H1 (cell line): ENCODE measurements at regions not wholly inside any gene's neighbourhood (a gene's known extent, or its start where the extent isn't known, plus 50 kb on each side); places are given as distances from the start of the nearest gene placed in this dataset.

ENCODE experiments used
- CTCF ChIA-PET: fragments of 300-600 bp; sonication (Branson Sonifier 250); formaldehyde crosslinking; loops from one replicate; lab custom pipeline; 2021; ENCODE audit not compliant: partially characterized antibody; lab: Charles Lee
- POLR2A ChIA-PET: fragments of 300-600 bp; sonication (Branson Sonifier 250); formaldehyde crosslinking; loops from one replicate; lab custom pipeline; 2021; ENCODE audit warnings: inconsistent platforms; ENCODE audit not compliant: partially characterized antibody; lab: Charles Lee
- DNase-seq, 2 experiments: peaks; one replicate each; pipeline versions ENCODE4 v3.0.0 to v3.0.0-alpha.2; 2010 to 2022; ENCODE audit warnings: low spot score in 2 of 2, low read depth in 1 of 2, mixed read lengths in 1 of 2
- FAIRE-seq: peaks from 2 replicates; lab custom pipeline; 2011; peaks lifted over from hg19 to GRCh38; lab: Jason Lieb, UNC
- H2AFZ ChIP-seq: 2 replicates; pipeline ENCODE4 v1.8.1; 2012; ENCODE audit warnings: low read length, inconsistent platforms
- H2AK5ac ChIP-seq: 2 replicates; pipeline ENCODE4 v1.6.1; 2013; ENCODE audit warnings: low read depth, low read length
- H2BK120ac ChIP-seq: replicated peaks from 2 replicates; pipeline ENCODE3; 2013; ENCODE audit warnings: low read depth, low read length, inconsistent platforms
- H2BK12ac ChIP-seq: 2 replicates; pipeline ENCODE4 v1.6.1; 2013; ENCODE audit warnings: low read depth, low read length
- H2BK15ac ChIP-seq: 2 replicates; pipeline ENCODE4 v1.6.1; 2013; ENCODE audit warnings: low read length
- H2BK20ac ChIP-seq: 2 replicates; pipeline ENCODE4 v1.6.1; 2013; ENCODE audit warnings: low read length
- H2BK5ac ChIP-seq: 2 replicates; pipeline ENCODE4 v1.6.1; 2013; ENCODE audit warnings: low read depth, low read length
- H3K14ac ChIP-seq: 2 replicates; pipeline ENCODE4 v1.6.1; 2013; ENCODE audit warnings: inconsistent platforms; ENCODE audit not compliant: insufficient read length
- H3K18ac ChIP-seq: 2 replicates; pipeline ENCODE4 v1.6.1; 2013; ENCODE audit warnings: low read length; ENCODE audit errors: extremely low read depth
- H3K23ac ChIP-seq: 2 replicates; pipeline ENCODE4 v1.6.1; 2013; ENCODE audit warnings: inconsistent platforms; ENCODE audit not compliant: insufficient read length
- H3K23me2 ChIP-seq: 2 replicates; pipeline ENCODE4 v1.6.1; 2013; ENCODE audit warnings: low read depth, low read length
- H3K27ac ChIP-seq: 2 replicates; pipeline ENCODE4 v1.6.1; 2011; ENCODE audit warnings: low read depth, low read length, inconsistent platforms
- H3K27me3 ChIP-seq, 4 experiments: replicated peaks in 1 of 4; 1 replicate in 1 of 4; 2 replicates in 3 of 4; pipeline versions ENCODE4 v1.6.1 to v1.8.1; 2011 to 2013; ENCODE audit warnings: low read length in 3 of 4, mild to moderate bottlenecking in 3 of 4, inconsistent platforms in 2 of 4, mixed read lengths in 2 of 4, moderate library complexity in 1 of 4; ENCODE audit not compliant: control insufficient read depth in 3 of 4, insufficient read depth in 3 of 4; ENCODE audit errors: extremely low read depth in 1 of 4
- H3K36me3 ChIP-seq, 4 experiments: 2 replicates each; pipeline versions ENCODE4 v1.6.1 to v1.8.1; 2011 to 2013; ENCODE audit warnings: mild to moderate bottlenecking in 4 of 4, low read length in 3 of 4, moderate library complexity in 2 of 4, control low read depth in 1 of 4, inconsistent platforms in 1 of 4; ENCODE audit not compliant: insufficient read depth in 4 of 4, control insufficient read depth in 2 of 4
- H3K4ac ChIP-seq: replicated peaks from 2 replicates; pipeline ENCODE3; 2013; ENCODE audit warnings: low read length, low read depth, mixed read lengths, inconsistent platforms; ENCODE audit not compliant: insufficient read length
- H3K4me1 ChIP-seq, 4 experiments: replicated peaks in 1 of 4; 1 replicate in 1 of 4; 2 replicates in 3 of 4; pipeline versions ENCODE4 v1.6.1 to v1.8.1; 2011 to 2013; ENCODE audit warnings: low read length in 3 of 4, inconsistent platforms in 2 of 4, mixed read lengths in 1 of 4; ENCODE audit not compliant: insufficient read depth in 4 of 4, control insufficient read depth in 3 of 4
- H3K4me2 ChIP-seq, 2 experiments: 2 replicates each; pipeline versions ENCODE4 v1.6.1 to v1.8.1; 2011 to 2013; ENCODE audit warnings: low read depth in 2 of 2, low read length in 2 of 2, control low read depth in 1 of 2, inconsistent platforms in 1 of 2, mild to moderate bottlenecking in 1 of 2; ENCODE audit not compliant: insufficient read depth in 1 of 2
- H3K4me3 ChIP-seq, 4 experiments: fragments of 200-600, 300-600 bp in 1 of 4; sonication (generic), shearing (Covaris generic), sonication (Bioruptor Twin) in 1 of 4; 2 replicates each; pipeline versions ENCODE4 v1.5.1 to v1.8.1; 2011 to 2016; ENCODE audit warnings: low read length in 4 of 4, low read depth in 3 of 4, control low read depth in 2 of 4, inconsistent platforms in 2 of 4, mild to moderate bottlenecking in 2 of 4, mixed read lengths in 1 of 4, moderate library complexity in 1 of 4; ENCODE audit not compliant: insufficient read depth in 2 of 4; ENCODE audit errors: extremely low read depth in 1 of 4
- H3K56ac ChIP-seq: replicated peaks from 2 replicates; pipeline ENCODE3; 2013; ENCODE audit warnings: low read depth, mild to moderate bottlenecking, mixed read lengths, low read length, inconsistent platforms; ENCODE audit not compliant: insufficient read length
- H3K79me1 ChIP-seq: 2 replicates; pipeline ENCODE4 v1.6.1; 2013; ENCODE audit warnings: low read depth, low read length, control low read depth
- H3K79me2 ChIP-seq, 2 experiments: 2 replicates each; pipeline versions ENCODE4 v1.6.1 to v1.8.1; 2012 to 2013; ENCODE audit warnings: low read length in 2 of 2, mild to moderate bottlenecking in 2 of 2, inconsistent platforms in 1 of 2; ENCODE audit not compliant: insufficient read depth in 2 of 2, control insufficient read depth in 1 of 2
- H3K9ac ChIP-seq, 4 experiments: replicated peaks in 1 of 4; 1 replicate in 1 of 4; 2 replicates in 3 of 4; pipeline versions ENCODE4 v1.6.1 to v1.8.1; 2011 to 2013; ENCODE audit warnings: low read depth in 3 of 4, low read length in 3 of 4, control low read depth in 2 of 4, mild to moderate bottlenecking in 2 of 4, moderate library complexity in 2 of 4, inconsistent platforms in 1 of 4; ENCODE audit errors: extremely low read depth in 1 of 4
- H3K9me3 ChIP-seq, 2 experiments: 2 replicates each; pipeline versions ENCODE4 v1.6.1 to v1.8.1; 2012 to 2013; ENCODE audit warnings: mild to moderate bottlenecking in 2 of 2, moderate library complexity in 2 of 2, control low read depth in 1 of 2, inconsistent platforms in 1 of 2, low read depth in 1 of 2, low read length in 1 of 2, mixed read lengths in 1 of 2; ENCODE audit not compliant: insufficient read depth in 2 of 2
- H4K20me1 ChIP-seq, 2 experiments: replicated peaks in 1 of 2; 2 replicates each; pipeline versions ENCODE3 to v1.8.1; 2011 to 2013; ENCODE audit warnings: inconsistent platforms in 2 of 2, low read length in 2 of 2, mild to moderate bottlenecking in 1 of 2; ENCODE audit not compliant: insufficient read depth in 2 of 2, control insufficient read depth in 1 of 2
- H4K5ac ChIP-seq: 2 replicates; pipeline ENCODE4 v1.6.1; 2013; ENCODE audit warnings: low read length, low read depth, mixed read lengths, inconsistent platforms; ENCODE audit not compliant: insufficient read length
- H4K8ac ChIP-seq: 2 replicates; pipeline ENCODE4 v1.8.0; 2013; ENCODE audit warnings: mild to moderate bottlenecking, moderate library complexity, low read length, inconsistent platforms; ENCODE audit not compliant: insufficient read depth; ENCODE audit errors: extremely low read depth
- H4K91ac ChIP-seq: replicated peaks from 2 replicates; pipeline ENCODE3; 2013; ENCODE audit warnings: low read length, mixed read lengths, inconsistent platforms; ENCODE audit not compliant: insufficient read length
- BACH1 ChIP-seq: IDR thresholded peaks from 2 replicates; pipeline ENCODE4 v1.6.1; 2012; ENCODE audit warnings: low read length, improper control_type of control experiment
- CHD1 ChIP-seq: IDR thresholded peaks from 2 replicates; pipeline ENCODE4 v1.6.1; 2012; ENCODE audit warnings: low read depth, low read length, improper control_type of control experiment
- EP300 ChIP-seq, 2 experiments: IDR thresholded peaks; 1 replicate in 1 of 2; 2 replicates in 1 of 2; pipeline ENCODE4 v1.6.1; 2011 to 2012; ENCODE audit warnings: low read depth in 2 of 2, low read length in 2 of 2, mild to moderate bottlenecking in 2 of 2, borderline replicate concordance in 1 of 2, inconsistent platforms in 1 of 2, moderate library complexity in 1 of 2
- GABPA ChIP-seq: IDR thresholded peaks from 2 replicates; pipeline ENCODE4 v1.6.1; 2011; ENCODE audit warnings: mild to moderate bottlenecking, low read length, moderate library complexity, borderline replicate concordance; ENCODE audit not compliant: insufficient read depth
- MAFK ChIP-seq: IDR thresholded peaks from 2 replicates; pipeline ENCODE4 v1.6.1; 2012; ENCODE audit warnings: low read depth, mild to moderate bottlenecking, improper control_type of control experiment, low read length
- NRF1 ChIP-seq: IDR thresholded peaks from 2 replicates; pipeline ENCODE4 v1.6.1; 2011; ENCODE audit warnings: mild to moderate bottlenecking, low read depth, low read length, improper control_type of control experiment
- POLR2AphosphoS5 ChIP-seq: IDR thresholded peaks from 2 replicates; pipeline ENCODE4 v1.6.1; 2011; ENCODE audit warnings: low read depth, low read length
- SP2 ChIP-seq: IDR thresholded peaks from 2 replicates; pipeline ENCODE4 v1.6.1; 2012; ENCODE audit warnings: mild to moderate bottlenecking, low read length, inconsistent platforms
- TBP ChIP-seq: IDR thresholded peaks from 2 replicates; pipeline ENCODE4 v1.6.1; 2011; ENCODE audit warnings: low read depth, low read length, improper control_type of control experiment
- WGBS, 2 experiments: shearing (Covaris generic) in 1 of 2; methylation state at CpG; one replicate each; pipeline versions ENCODE4 v1.1.6 to v1.1.7; 2013 to 2015; ENCODE audit warnings: low lambda C conversion rate in 2 of 2, mixed read lengths in 2 of 2, inconsistent platforms in 1 of 2, low coverage in 1 of 2, missing lambda C conversion rate in 1 of 2; ENCODE audit not compliant: insufficient replicate concordance in 2 of 2, insufficient coverage in 1 of 2, insufficient read length in 1 of 2; ENCODE audit errors: extremely low coverage in 1 of 2, missing lambda C conversion rate in 1 of 2; 5-methylcytosine and 5-hydroxymethylcytosine counted together
- TF ChIP-seq, protein P1 (sequence below): IDR thresholded peaks from 2 replicates; pipeline ENCODE4 v1.6.1; 2012; ENCODE audit warnings: low read length, inconsistent platforms
- TF ChIP-seq, protein P2 (sequence below), 3 experiments: IDR thresholded peaks; 1 replicate in 2 of 3; 2 replicates in 1 of 3; pipeline versions ENCODE4 v1.5.1 to v1.6.1; 2011; ENCODE audit warnings: low read length in 3 of 3, mild to moderate bottlenecking in 3 of 3, inconsistent platforms in 2 of 3, low read depth in 1 of 3, moderate library complexity in 1 of 3; ENCODE audit not compliant: insufficient read depth in 1 of 3; ENCODE audit errors: control extremely low read depth in 1 of 3

GRCh38 chr2:217035967-217036366, 176.1 kb upstream of the TNP1 start:
- H3K23ac ChIP-seq: no peak overlapping the region
- ChIA-PET CTCF (interaction anchor here (0.9 to 1.1 kb wide), 2 partner anchors 9 to 677 kb away, joined by 3 to 5 read pairs; no protein-coding TSS in a partner anchor), POLR2A (no interaction called here)
- H3K79me1 ChIP-seq: no peaks in the 10 kb centered on the region
- H3K9me3 ChIP-seq: no peaks in the 10 kb centered on the region
- H3K36me3 ChIP-seq: no peaks in the 10 kb centered on the region
- H3K56ac ChIP-seq: no peak overlapping the region
- 0 out of 2 replicates have a peak, but pooled peaks cover 1% of the 10 kb centered on the region for H3K23me2 ChIP-seq
- H3K79me2 ChIP-seq: no peaks in the 10 kb centered on the region
- FAIRE-seq: no peak
- no peak for DNase-seq
- no peak overlapping the region for H4K8ac ChIP-seq
- WGBS, 2 experiments: 71% methylated on average over 4 of the region's 4 CpGs; no CpG with 5 or more reads in 1 of the 2 experiments
- H3K27ac ChIP-seq: no peak overlapping the region
- H2BK12ac ChIP-seq: no peak overlapping the region
- no peak overlapping the region for H2BK120ac ChIP-seq
- H2AFZ ChIP-seq: no peak overlapping the region
- no peak overlapping the region for H3K4me3 ChIP-seq
- H3K4me2 ChIP-seq: no peak overlapping the region
- no peak overlapping the region for H2AK5ac ChIP-seq
- H3K18ac ChIP-seq: no peak overlapping the region
- no peak overlapping the region for H2BK20ac ChIP-seq
- no peaks in the 10 kb centered on the region for H3K4me1 ChIP-seq
- H4K5ac ChIP-seq: no peak overlapping the region
- no peaks in the 10 kb centered on the region for H4K20me1 ChIP-seq
- no peak overlapping the region for H3K9ac ChIP-seq
- no peak overlapping the region for H3K14ac ChIP-seq
- H3K4ac ChIP-seq: no peak overlapping the region
- H3K27me3 ChIP-seq: no peaks in the 10 kb centered on the region
- no peak overlapping the region for H2BK15ac ChIP-seq
- no peak overlapping the region; the same call in 1 of the 2 replicates for H2BK5ac ChIP-seq
- H4K91ac ChIP-seq: no peak overlapping the region
- TF ChIP-seq POLR2AphosphoS5: no peak
- TF ChIP-seq GABPA: no peak
- TF ChIP-seq NRF1: no peak
- no peak for TF ChIP-seq EP300 (IDR thresholded peaks at IDR 0.05; ENCODE audit: borderline replicate concordance in 1 of 2, low read depth in 2 of 2, low read length in 2 of 2)
- TF ChIP-seq MAFK: no peak
- TF ChIP-seq TBP: no peak
- TF ChIP-seq, protein P1, sequence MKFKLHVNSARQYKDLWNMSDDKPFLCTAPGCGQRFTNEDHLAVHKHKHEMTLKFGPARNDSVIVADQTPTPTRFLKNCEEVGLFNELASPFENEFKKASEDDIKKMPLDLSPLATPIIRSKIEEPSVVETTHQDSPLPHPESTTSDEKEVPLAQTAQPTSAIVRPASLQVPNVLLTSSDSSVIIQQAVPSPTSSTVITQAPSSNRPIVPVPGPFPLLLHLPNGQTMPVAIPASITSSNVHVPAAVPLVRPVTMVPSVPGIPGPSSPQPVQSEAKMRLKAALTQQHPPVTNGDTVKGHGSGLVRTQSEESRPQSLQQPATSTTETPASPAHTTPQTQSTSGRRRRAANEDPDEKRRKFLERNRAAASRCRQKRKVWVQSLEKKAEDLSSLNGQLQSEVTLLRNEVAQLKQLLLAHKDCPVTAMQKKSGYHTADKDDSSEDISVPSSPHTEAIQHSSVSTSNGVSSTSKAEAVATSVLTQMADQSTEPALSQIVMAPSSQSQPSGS: no peak
- TF ChIP-seq, protein P2, sequence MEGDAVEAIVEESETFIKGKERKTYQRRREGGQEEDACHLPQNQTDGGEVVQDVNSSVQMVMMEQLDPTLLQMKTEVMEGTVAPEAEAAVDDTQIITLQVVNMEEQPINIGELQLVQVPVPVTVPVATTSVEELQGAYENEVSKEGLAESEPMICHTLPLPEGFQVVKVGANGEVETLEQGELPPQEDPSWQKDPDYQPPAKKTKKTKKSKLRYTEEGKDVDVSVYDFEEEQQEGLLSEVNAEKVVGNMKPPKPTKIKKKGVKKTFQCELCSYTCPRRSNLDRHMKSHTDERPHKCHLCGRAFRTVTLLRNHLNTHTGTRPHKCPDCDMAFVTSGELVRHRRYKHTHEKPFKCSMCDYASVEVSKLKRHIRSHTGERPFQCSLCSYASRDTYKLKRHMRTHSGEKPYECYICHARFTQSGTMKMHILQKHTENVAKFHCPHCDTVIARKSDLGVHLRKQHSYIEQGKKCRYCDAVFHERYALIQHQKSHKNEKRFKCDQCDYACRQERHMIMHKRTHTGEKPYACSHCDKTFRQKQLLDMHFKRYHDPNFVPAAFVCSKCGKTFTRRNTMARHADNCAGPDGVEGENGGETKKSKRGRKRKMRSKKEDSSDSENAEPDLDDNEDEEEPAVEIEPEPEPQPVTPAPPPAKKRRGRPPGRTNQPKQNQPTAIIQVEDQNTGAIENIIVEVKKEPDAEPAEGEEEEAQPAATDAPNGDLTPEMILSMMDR (IDR thresholded peaks at IDR 0.05; ENCODE audit: control extremely low read depth in 1 of 3, insufficient read depth in 1 of 3, low read depth in 1 of 3, low read length in 3 of 3): no peak
- no peak for TF ChIP-seq SP2
- no peak for TF ChIP-seq CHD1
- no peak for TF ChIP-seq BACH1
